GM12878 (cell line): ENCODE measurements at regions not wholly inside any gene's neighbourhood (a gene's known extent, or its start where the extent isn't known, plus 50 kb on each side); places are given as distances from the start of the nearest gene placed in this dataset.
A peak's percentile ranks its signal among the peaks of the same experiment; 100 is the strongest.

Source experiments
- ATAC-seq: fragments of 200-7000 bp; cut with Tn5 transposase; 3 replicates; pipeline ENCODE4 v1.9.1; 2020; ENCODE audit warnings: mild to moderate bottlenecking, moderate library complexity
- BruUV-seq: library from RNA; stranded (reverse); fragments of 400-500 nt; replicated peaks from 2 replicates; lab custom pipeline; 2021; lab: Mats Ljungman, UMichigan
- CTCF ChIA-PET: fragments of 300-600 bp; sonication (Branson Sonifier 250); formaldehyde crosslinking; extraction: SDS; loops from one replicate; lab custom pipeline; 2021; ENCODE audit warnings: inconsistent platforms; lab: Yijun Ruan, JAX
- POLR2A ChIA-PET: fragments of 350-600 bp; formaldehyde crosslinking; extraction: SDS; loops from one replicate; lab custom pipeline; 2021; ENCODE audit warnings: inconsistent platforms; lab: Charles Lee
- RAD21 ChIA-PET: fragments of 300-600 bp; sonication (Branson Sonifier 250); formaldehyde crosslinking; loops from one replicate; lab custom pipeline; 2023; ENCODE audit warnings: antibody characterized with exemption; ENCODE audit not compliant: unreplicated experiment; lab: Charles Lee
- SMC1A ChIA-PET: fragments of 300-600 bp; sonication (Branson Sonifier 250); formaldehyde crosslinking; loops from one replicate; lab custom pipeline; 2023; ENCODE audit not compliant: unreplicated experiment, uncharacterized antibody; lab: Charles Lee
- DNase-seq: peaks from one replicate; pipeline ENCODE4 v3.0.0-alpha.2; 2011; ENCODE audit warnings: low read depth, low spot score
- FAIRE-seq: peaks from 3 replicates; lab custom pipeline; 2011; peaks lifted over from hg19 to GRCh38; lab: Jason Lieb, UNC
- H2AFZ ChIP-seq: 2 replicates; pipeline ENCODE4 v1.6.0; 2011; ENCODE audit warnings: low read depth, low read length, control low read depth; ENCODE audit not compliant: control insufficient read depth
- H3K27ac ChIP-seq: 2 replicates; pipeline ENCODE4 v1.5.1; 2011; ENCODE audit warnings: control low read depth; ENCODE audit not compliant: control insufficient read depth, insufficient read depth
- H3K27me3 ChIP-seq, 2 experiments: replicated peaks in 1 of 2; 2 replicates each; pipeline versions ENCODE4 v1.6.0 to v1.6.1; 2011; ENCODE audit warnings: low read length in 1 of 2; ENCODE audit not compliant: control insufficient read depth in 2 of 2, insufficient read depth in 2 of 2
- H3K36me3 ChIP-seq, 2 experiments: 2 replicates each; pipeline ENCODE4 v1.5.1; 2011; ENCODE audit warnings: low read length in 1 of 2; ENCODE audit not compliant: control insufficient read depth in 2 of 2, insufficient read depth in 2 of 2
- H3K4me1 ChIP-seq: 2 replicates; pipeline ENCODE4 v1.6.1; 2011; ENCODE audit warnings: mild to moderate bottlenecking, low read length, moderate library complexity, mixed read lengths; ENCODE audit not compliant: control insufficient read depth, insufficient read depth
- H3K4me2 ChIP-seq: 2 replicates; pipeline ENCODE4 v1.6.0; 2011; ENCODE audit warnings: control low read depth; ENCODE audit not compliant: control insufficient read depth, insufficient read depth
- H3K4me3 ChIP-seq: fragments of 200-600 bp; sonication (generic); 2 replicates; pipeline ENCODE4 v1.5.1; 2016
- H3K79me2 ChIP-seq: 2 replicates; pipeline ENCODE4 v1.6.0; 2011; ENCODE audit warnings: low read length; ENCODE audit not compliant: control insufficient read depth, insufficient read depth
- H3K9ac ChIP-seq: 2 replicates; pipeline ENCODE4 v1.8.0; 2011; ENCODE audit warnings: low read length, control low read depth, mixed read lengths; ENCODE audit not compliant: control insufficient read depth, insufficient read depth
- H3K9me3 ChIP-seq: replicated peaks from 3 replicates; pipeline ENCODE4 v1.5.1; 2011; ENCODE audit warnings: mild to moderate bottlenecking, low read length; ENCODE audit not compliant: control insufficient read depth, insufficient read depth
- H4K20me1 ChIP-seq: 2 replicates; pipeline ENCODE4 v1.6.0; 2011; ENCODE audit not compliant: control insufficient read depth, insufficient read depth
- BCL11A ChIP-seq: IDR thresholded peaks from 2 replicates; pipeline ENCODE4 v1.6.1; 2011; ENCODE audit warnings: low read depth, low read length
- BRCA1 ChIP-seq: IDR thresholded peaks from 2 replicates; pipeline ENCODE4 v1.6.1; 2011; ENCODE audit warnings: low read depth, low read length, improper control_type of control experiment
- GATAD2B ChIP-seq: fragments of 450-650 bp; conservative IDR thresholded peaks from 2 replicates; pipeline ENCODE4 v1.6.1; 2017; ENCODE audit warnings: low read depth, mild to moderate bottlenecking, moderate library complexity
- IKZF1 ChIP-seq: fragments of 450-650 bp; conservative IDR thresholded peaks from 2 replicates; pipeline ENCODE4 v1.6.1; 2017; ENCODE audit warnings: antibody characterized with exemption, mild to moderate bottlenecking
- KDM1A ChIP-seq: fragments of 200-600 bp; sonication (generic); IDR thresholded peaks from 2 replicates; pipeline ENCODE4 v1.6.1; 2016; ENCODE audit warnings: borderline replicate concordance
- MEF2B ChIP-seq: fragments of 450-650 bp; IDR thresholded peaks from 2 replicates; pipeline ENCODE4 v1.6.1; 2018; ENCODE audit warnings: mild to moderate bottlenecking, moderate library complexity; ENCODE audit not compliant: partially characterized antibody, poor library complexity, severe bottlenecking
- NFIC ChIP-seq: IDR thresholded peaks from 2 replicates; pipeline ENCODE4 v1.6.1; 2012; ENCODE audit warnings: low read depth, mild to moderate bottlenecking, inconsistent platforms, low read length, moderate library complexity
- NR2F1 ChIP-seq: fragments of 450-650 bp; conservative IDR thresholded peaks from 2 replicates; pipeline ENCODE4 v1.6.1; 2017; ENCODE audit warnings: mild to moderate bottlenecking
- RELA ChIP-seq: fragments of 450-650 bp; IDR thresholded peaks from 2 replicates; pipeline ENCODE4 v1.8.0; 2014; ENCODE audit warnings: borderline replicate concordance; ENCODE audit not compliant: partially characterized antibody
- SIN3A ChIP-seq: IDR thresholded peaks from 2 replicates; pipeline ENCODE4 v1.6.1; 2012; ENCODE audit warnings: low read depth, low read length, improper control_type of control experiment
- SPI1 ChIP-seq: IDR thresholded peaks from 2 replicates; pipeline ENCODE4 v1.6.1; 2011; ENCODE audit warnings: low read depth, mild to moderate bottlenecking, low read length, moderate library complexity, borderline replicate concordance; ENCODE audit not compliant: insufficient read depth
- YBX1 ChIP-seq: fragments of 450-650 bp; IDR thresholded peaks from 2 replicates; pipeline ENCODE4 v1.6.1; 2016; ENCODE audit warnings: antibody characterized with exemption
- YY1 ChIP-seq: IDR thresholded peaks from 2 replicates; pipeline ENCODE4 v1.6.1; 2011; ENCODE audit warnings: low read depth, mild to moderate bottlenecking, low read length
- ZNF217 ChIP-seq: fragments of 450-650 bp; IDR thresholded peaks from 2 replicates; pipeline ENCODE4 v1.6.1; 2017; ENCODE audit warnings: antibody characterized with exemption, mild to moderate bottlenecking
- WGBS: methylation state at CpG from one replicate; pipeline ENCODE4 v1.1.6; 2016; ENCODE audit warnings: low lambda C conversion rate; ENCODE audit not compliant: insufficient replicate concordance, insufficient coverage; ENCODE audit errors: missing lambda C conversion rate; 5-methylcytosine and 5-hydroxymethylcytosine counted together
- in situ Hi-C: fragments of 300-500 bp; cut with MboI; formaldehyde crosslinking; loops from 9 replicates; pipeline ENCODE4 v1.14.3; 2018; ENCODE audit warnings: mixed read lengths
- intact Hi-C: fragments of 100-400 bp; cut with micrococcal nuclease; formaldehyde crosslinking; loops from one replicate; pipeline ENCODE4 v1.14.2; 2022; ENCODE audit not compliant: unreplicated experiment
- TF ChIP-seq, protein P1 (sequence below): fragments of 450-650 bp; IDR thresholded peaks from 2 replicates; pipeline ENCODE4 v1.6.1; 2016; ENCODE audit warnings: mild to moderate bottlenecking
- TF ChIP-seq, protein P2 (sequence below): fragments of 450-650 bp; IDR thresholded peaks from 2 replicates; pipeline ENCODE4 v1.6.1; 2017; ENCODE audit warnings: low read depth, mild to moderate bottlenecking, moderate library complexity
- TF ChIP-seq, protein P3 (sequence below): fragments of 450-650 bp; IDR thresholded peaks from 2 replicates; pipeline ENCODE4 v1.6.1; 2014; ENCODE audit warnings: mild to moderate bottlenecking

DNA sequence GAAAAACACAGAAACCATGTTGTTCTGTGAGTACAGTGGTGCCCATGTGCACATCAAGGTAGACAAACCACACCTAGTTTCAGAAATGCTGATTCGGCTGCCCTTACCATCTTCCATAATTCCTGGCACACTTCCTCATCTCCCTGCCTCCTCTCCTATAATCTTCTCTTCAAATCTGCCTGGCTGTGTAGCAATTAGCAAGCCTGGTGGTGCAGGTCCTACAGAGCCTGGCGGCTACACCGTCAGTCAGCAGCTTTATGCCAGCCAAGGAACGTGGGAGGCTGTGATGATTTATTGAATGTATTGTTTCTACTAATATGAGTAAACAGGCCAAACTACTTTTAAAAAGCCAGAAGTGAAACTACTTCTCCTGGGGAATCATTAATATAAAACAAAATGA lies 106.8 kb downstream of the SEMA6D start:
- Histone ChIP-seq H3K4me1 (no peaks in the 10 kb centered on the region), H3K36me3 (no peaks in the 10 kb centered on the region), H3K27me3 (no peaks in the 10 kb centered on the region), H3K9ac (no peak overlapping the region), H3K4me3 (no peak overlapping the region), H4K20me1 (no peaks in the 10 kb centered on the region)
- peak; percentile 60 for ATAC-seq
- 71% methylated on average over 4 of the region's 4 CpGs for WGBS
- in situ Hi-C loops (no loop called here), intact Hi-C loops (no loop called here)
- ChIA-PET CTCF (no interaction called here), SMC1A (no interaction called here), RAD21 (no interaction called here)
- BruUV-seq, result no TSS peak
- no peak for DNase-seq
- peak; percentile 24; the same call in 1 of the 2 replicates for TF ChIP-seq SPI1
- TF ChIP-seq YY1, result no peak
- TF ChIP-seq YBX1, result no peak
- TF ChIP-seq IKZF1, result 0 out of 2 replicates have a peak, but pooled peaks have one; percentile 16
- TF ChIP-seq BCL11A, result 0 out of 2 replicates have a peak, but pooled peaks have one; percentile 32
- TF ChIP-seq, protein P1, sequence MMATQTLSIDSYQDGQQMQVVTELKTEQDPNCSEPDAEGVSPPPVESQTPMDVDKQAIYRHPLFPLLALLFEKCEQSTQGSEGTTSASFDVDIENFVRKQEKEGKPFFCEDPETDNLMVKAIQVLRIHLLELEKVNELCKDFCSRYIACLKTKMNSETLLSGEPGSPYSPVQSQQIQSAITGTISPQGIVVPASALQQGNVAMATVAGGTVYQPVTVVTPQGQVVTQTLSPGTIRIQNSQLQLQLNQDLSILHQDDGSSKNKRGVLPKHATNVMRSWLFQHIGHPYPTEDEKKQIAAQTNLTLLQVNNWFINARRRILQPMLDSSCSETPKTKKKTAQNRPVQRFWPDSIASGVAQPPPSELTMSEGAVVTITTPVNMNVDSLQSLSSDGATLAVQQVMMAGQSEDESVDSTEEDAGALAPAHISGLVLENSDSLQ, result 0 out of 2 replicates have a peak, but pooled peaks have one; percentile 12
- TF ChIP-seq, all 136 proteins: peak for 4
- POLR2A ChIA-PET, result no interaction called here
- Histone ChIP-seq H3K27ac (no peak overlapping the region), H3K79me2 (no peaks in the 10 kb centered on the region), H3K4me2 (no peak overlapping the region), H3K9me3 (no peaks in the 10 kb centered on the region), H2AFZ (no peak overlapping the region)
- no peak for FAIRE-seq

DNA sequence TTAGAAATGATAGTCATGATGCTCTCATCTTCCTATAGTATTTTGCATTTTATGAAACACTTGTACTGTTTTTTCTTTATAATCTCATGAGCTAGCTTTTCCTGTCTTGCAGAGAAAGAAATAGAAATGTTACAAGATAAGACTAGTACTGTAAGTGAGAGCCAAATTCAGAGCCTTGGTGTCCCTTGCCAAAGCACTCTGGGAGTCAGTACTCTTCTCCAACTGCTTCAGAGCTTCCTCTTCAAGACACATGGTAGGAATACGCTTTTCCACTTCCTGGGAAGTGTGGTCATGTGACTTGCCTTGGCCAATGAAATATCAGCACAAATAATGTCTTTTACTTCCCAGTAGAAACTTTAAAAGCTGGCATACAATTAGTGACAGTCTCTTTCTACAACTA lies 112.4 kb downstream of the SEMA6D start:
- no peak overlapping the region for H3K4me2 ChIP-seq
- POLR2A ChIA-PET, result no interaction called here
- H3K36me3 ChIP-seq, result no peaks in the 10 kb centered on the region
- WGBS, result 16% methylated on average over 1 of the region's 1 CpG
- no peak overlapping the region for H2AFZ ChIP-seq
- intact Hi-C loops (no loop called here), in situ Hi-C loops (no loop called here)
- RAD21 ChIA-PET, result no interaction called here
- CTCF ChIA-PET, result no interaction called here
- no peak overlapping the region for H3K9ac ChIP-seq
- H3K9me3 ChIP-seq, result no peaks in the 10 kb centered on the region
- SMC1A ChIA-PET, result interaction anchor here (0.6 kb wide), 1 partner anchor 25 kb away, joined by 5 read pairs; no protein-coding TSS in a partner anchor
- no peak overlapping the region for H3K4me3 ChIP-seq
- H3K4me1 ChIP-seq, result no peaks in the 10 kb centered on the region
- FAIRE-seq (no peak), DNase-seq (no peak), ATAC-seq (no peak)
- H3K79me2 ChIP-seq, result no peaks in the 10 kb centered on the region
- BruUV-seq, result no TSS peak
- no peaks in the 10 kb centered on the region for H4K20me1 ChIP-seq
- no peak overlapping the region for H3K27ac ChIP-seq
- no peaks in the 10 kb centered on the region for H3K27me3 ChIP-seq
- TF ChIP-seq, protein P2, sequence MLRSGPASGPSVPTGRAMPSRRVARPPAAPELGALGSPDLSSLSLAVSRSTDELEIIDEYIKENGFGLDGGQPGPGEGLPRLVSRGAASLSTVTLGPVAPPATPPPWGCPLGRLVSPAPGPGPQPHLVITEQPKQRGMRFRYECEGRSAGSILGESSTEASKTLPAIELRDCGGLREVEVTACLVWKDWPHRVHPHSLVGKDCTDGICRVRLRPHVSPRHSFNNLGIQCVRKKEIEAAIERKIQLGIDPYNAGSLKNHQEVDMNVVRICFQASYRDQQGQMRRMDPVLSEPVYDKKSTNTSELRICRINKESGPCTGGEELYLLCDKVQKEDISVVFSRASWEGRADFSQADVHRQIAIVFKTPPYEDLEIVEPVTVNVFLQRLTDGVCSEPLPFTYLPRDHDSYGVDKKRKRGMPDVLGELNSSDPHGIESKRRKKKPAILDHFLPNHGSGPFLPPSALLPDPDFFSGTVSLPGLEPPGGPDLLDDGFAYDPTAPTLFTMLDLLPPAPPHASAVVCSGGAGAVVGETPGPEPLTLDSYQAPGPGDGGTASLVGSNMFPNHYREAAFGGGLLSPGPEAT, result no peak
- no peak for TF ChIP-seq MEF2B
- no peak for TF ChIP-seq RELA
- no peak for TF ChIP-seq BRCA1
- TF ChIP-seq, protein P3, sequence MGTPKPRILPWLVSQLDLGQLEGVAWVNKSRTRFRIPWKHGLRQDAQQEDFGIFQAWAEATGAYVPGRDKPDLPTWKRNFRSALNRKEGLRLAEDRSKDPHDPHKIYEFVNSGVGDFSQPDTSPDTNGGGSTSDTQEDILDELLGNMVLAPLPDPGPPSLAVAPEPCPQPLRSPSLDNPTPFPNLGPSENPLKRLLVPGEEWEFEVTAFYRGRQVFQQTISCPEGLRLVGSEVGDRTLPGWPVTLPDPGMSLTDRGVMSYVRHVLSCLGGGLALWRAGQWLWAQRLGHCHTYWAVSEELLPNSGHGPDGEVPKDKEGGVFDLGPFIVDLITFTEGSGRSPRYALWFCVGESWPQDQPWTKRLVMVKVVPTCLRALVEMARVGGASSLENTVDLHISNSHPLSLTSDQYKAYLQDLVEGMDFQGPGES, result no peak
- no peak for TF ChIP-seq GATAD2B
- no peak for TF ChIP-seq ZNF217
- TF ChIP-seq KDM1A, result no peak
- TF ChIP-seq SIN3A, result no peak
- no peak for TF ChIP-seq NFIC
- TF ChIP-seq NR2F1, result no peak
